ENCODE measurements at regions not wholly inside any gene's neighbourhood (a gene's known extent, or its start where the extent isn't known, plus 50 kb on each side); places are given as distances from the start of the nearest gene placed in this dataset.

DNA sequence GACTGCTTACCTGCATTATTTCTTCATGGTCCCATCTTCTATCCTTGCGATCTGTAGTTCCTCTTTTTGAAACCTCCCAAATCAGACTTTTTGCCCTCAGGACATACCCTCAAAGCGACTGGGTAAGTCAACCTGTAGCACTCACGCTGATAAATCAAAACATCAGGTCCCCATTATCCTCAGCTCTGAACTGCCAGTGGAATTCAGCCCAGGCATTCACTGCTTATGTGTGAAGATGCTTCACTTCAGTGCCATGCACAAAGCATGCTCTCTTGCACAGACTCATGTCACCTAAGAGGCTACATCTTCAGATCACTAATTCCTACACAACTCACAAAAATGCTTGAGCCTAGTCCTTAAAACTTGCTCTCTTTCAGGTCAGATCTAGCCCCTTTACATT lies 283.6 kb upstream of the KLF6 start:
- TF ChIP-seq, protein P1, sequence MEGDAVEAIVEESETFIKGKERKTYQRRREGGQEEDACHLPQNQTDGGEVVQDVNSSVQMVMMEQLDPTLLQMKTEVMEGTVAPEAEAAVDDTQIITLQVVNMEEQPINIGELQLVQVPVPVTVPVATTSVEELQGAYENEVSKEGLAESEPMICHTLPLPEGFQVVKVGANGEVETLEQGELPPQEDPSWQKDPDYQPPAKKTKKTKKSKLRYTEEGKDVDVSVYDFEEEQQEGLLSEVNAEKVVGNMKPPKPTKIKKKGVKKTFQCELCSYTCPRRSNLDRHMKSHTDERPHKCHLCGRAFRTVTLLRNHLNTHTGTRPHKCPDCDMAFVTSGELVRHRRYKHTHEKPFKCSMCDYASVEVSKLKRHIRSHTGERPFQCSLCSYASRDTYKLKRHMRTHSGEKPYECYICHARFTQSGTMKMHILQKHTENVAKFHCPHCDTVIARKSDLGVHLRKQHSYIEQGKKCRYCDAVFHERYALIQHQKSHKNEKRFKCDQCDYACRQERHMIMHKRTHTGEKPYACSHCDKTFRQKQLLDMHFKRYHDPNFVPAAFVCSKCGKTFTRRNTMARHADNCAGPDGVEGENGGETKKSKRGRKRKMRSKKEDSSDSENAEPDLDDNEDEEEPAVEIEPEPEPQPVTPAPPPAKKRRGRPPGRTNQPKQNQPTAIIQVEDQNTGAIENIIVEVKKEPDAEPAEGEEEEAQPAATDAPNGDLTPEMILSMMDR (IDR thresholded peaks at IDR 0.05) = no peak
- no peak for DNase-seq
- intact Hi-C loops (cut with DNase I) = no loop called here
- Histone ChIP-seq H3K36me3 (no peaks in the 10 kb centered on the region), H3K27ac (no peak overlapping the region), H3K27me3 (ENCODE audit: low read depth) (no peaks in the 10 kb centered on the region), H3K4me3 (no peak overlapping the region), H3K9me3 (no peaks in the 10 kb centered on the region), H3K4me1 (peaks cover 14% of the 10 kb centered on the region)
- no peak for ATAC-seq

GRCh38 chr10:4067931-4068561 lies 283.0 kb upstream of the KLF6 start:
- intact Hi-C loops (cut with DNase I) = no loop called here
- ATAC-seq (peak in 1 of 2 donors; percentile 39), DNase-seq (no peak)
- H3K36me3 ChIP-seq = no peaks in the 10 kb centered on the region
- H3K27ac ChIP-seq = no peak overlapping the region
- no peaks in the 10 kb centered on the region for H3K27me3 ChIP-seq (ENCODE audit: low read depth)
- H3K4me3 ChIP-seq = no peak overlapping the region
- peaks cover 14% of the 10 kb centered on the region for H3K4me1 ChIP-seq
- TF ChIP-seq, protein P1 (IDR thresholded peaks at IDR 0.05) = no peak
- H3K9me3 ChIP-seq = no peaks in the 10 kb centered on the region

DNA sequence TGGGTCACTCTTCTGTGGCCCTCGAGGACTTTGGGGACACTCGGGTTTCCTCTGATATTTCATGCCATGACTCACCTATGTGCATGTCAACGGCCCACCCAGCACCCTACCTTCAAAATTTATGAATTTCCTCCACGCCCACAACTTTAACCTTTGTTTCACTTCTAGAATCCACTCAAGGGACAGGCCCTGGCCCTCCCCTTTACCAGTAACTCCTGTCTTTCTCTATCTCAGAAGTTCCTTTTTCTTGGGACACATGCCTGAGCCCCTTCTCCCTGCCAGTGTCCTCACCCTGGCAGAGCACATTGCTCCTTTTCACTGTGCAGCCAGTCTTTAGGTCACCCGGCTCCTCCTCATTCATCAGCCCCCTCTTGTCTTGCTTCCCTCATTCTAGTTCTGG lies 282.5 kb upstream of the KLF6 start:
- H3K27me3 ChIP-seq (ENCODE audit: low read depth) = no peaks in the 10 kb centered on the region
- intact Hi-C loops (cut with DNase I) = no loop called here
- peaks cover 14% of the 10 kb centered on the region for H3K4me1 ChIP-seq
- H3K9me3 ChIP-seq = no peaks in the 10 kb centered on the region
- peak; percentile 39 to 71 for ATAC-seq
- H3K36me3 ChIP-seq = no peaks in the 10 kb centered on the region
- H3K27ac ChIP-seq = no peak overlapping the region
- no peak for DNase-seq
- TF ChIP-seq, protein P1 (IDR thresholded peaks at IDR 0.05) = no peak
- H3K4me3 ChIP-seq = no peak overlapping the region

DNA sequence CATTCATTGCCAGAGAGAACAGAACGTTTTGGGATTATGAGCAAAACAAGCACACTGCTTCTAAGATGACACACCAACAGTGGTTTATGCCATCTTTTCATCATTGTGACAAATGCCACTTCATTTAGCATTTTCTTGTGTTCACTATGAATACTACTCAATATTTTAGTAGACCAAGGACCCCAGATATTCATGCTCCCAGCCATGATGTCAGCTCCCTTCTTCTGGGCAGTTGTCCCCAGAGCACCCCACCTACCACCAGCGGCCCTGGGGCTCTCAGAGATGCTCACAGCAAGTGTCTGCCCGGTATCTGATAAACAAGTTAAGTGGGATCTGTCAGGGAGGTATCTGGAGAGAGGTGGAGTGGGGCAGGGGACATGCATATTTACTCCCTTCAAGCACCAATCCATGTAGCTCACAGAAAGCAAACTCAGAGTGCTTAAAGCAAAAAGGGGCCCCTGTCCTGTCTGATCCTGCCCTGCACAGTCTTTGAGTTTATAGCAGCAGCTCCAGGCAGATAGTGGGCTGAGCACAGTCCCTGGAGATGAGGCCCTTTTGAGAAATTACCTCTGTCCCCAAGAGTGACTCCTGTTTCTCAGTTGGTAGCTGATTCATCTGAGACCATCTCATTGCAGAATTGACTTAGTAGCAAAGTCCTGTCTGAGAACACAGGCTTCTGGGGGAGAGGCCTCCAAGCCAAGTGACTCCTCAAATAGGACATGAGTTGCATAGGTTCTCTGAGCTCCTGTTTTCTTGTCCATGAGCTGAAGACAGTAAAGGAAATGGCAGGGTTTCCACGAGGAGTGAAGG lies 281.8 kb upstream of the KLF6 start:
- ATAC-seq (no peak), DNase-seq (no peak)
- H3K36me3 ChIP-seq = no peaks in the 10 kb centered on the region
- intact Hi-C loops (cut with DNase I) = no loop called here
- no peaks in the 10 kb centered on the region for H3K27me3 ChIP-seq (ENCODE audit: low read depth)
- H3K27ac ChIP-seq = no peak overlapping the region
- H3K4me3 ChIP-seq = no peak overlapping the region
- TF ChIP-seq, protein P1 (IDR thresholded peaks at IDR 0.05) = no peak
- no peaks in the 10 kb centered on the region for H3K9me3 ChIP-seq
- peaks cover 20% of the 10 kb centered on the region for H3K4me1 ChIP-seq

GRCh38 chr10:4064489-4064888 lies 279.5 kb upstream of the KLF6 start:
- TF ChIP-seq, protein P1 (IDR thresholded peaks at IDR 0.05) = no peak
- no peak for ATAC-seq
- H3K4me1 ChIP-seq = peaks cover 34% of the 10 kb centered on the region
- no peaks in the 10 kb centered on the region for H3K9me3 ChIP-seq
- no peaks in the 10 kb centered on the region for H3K27me3 ChIP-seq (ENCODE audit: low read depth)
- H3K27ac ChIP-seq = no peak overlapping the region
- H3K36me3 ChIP-seq = no peaks in the 10 kb centered on the region
- no peak overlapping the region for H3K4me3 ChIP-seq
- intact Hi-C loops (cut with DNase I) = no loop called here
- DNase-seq = no peak

Measured in lower lobe of right lung (tissue), 2 donors.